HG02981 (cell line): ENCODE measurements at regions not wholly inside any gene's neighbourhood (a gene's known extent, or its start where the extent isn't known, plus 50 kb on each side); places are given as distances from the start of the nearest gene placed in this dataset.

Source experiments
- ATAC-seq: cut with Tn5 transposase; IDR thresholded peaks from one replicate; pipeline ENCODE4 v1.9.1; 2021; ENCODE audit warnings: mild to moderate bottlenecking, moderate library complexity; ENCODE audit not compliant: unreplicated experiment

GRCh38 chr10:8588135-8588534 is 533.6 kb downstream of the GATA3 start:
- no peak for ATAC-seq

DNA sequence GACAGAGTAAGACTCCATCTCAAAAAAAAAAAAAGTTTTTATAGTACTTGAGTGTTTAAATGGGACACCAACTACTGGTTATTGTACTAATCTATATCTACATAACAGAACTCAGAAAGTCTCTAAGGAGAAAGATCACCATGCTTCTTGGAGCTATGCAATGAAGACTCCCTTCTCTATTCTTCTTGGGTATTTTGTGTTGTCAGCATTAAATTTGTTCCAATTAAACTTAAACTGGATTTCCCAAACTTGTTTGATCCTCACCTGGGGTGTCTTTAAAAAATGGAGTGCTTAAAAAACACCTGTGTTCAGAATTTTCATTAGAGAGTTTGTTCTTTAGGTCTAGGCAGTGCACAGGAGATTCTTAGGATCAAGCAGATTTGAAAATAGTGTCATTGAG is 536.0 kb downstream of the GATA3 start:
- no peak for ATAC-seq

GRCh38 chr10:8591640-8592039 is 537.2 kb downstream of the GATA3 start:
- ATAC-seq = no peak

GRCh38 chr10:8594176-8594575 is 539.7 kb downstream of the GATA3 start:
- ATAC-seq = no peak

DNA sequence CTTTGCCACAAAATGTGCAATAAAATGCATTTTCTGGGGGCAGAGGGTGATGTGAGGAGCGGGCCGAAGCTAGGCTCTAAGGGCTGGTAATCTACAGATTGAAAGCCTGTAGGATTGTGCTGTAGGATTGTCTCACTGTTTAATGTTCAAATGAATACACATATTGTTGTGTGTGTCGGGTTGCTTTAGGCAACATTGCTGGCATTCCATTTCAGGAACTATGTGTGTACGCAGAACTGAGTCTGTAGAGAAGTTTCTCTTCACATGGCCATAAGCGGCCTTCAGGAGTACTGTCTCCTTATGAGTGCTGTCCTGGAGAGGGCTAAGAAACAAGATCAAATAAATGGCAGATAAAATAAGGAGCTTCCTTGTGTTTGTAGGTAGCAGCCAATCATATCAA is 540.2 kb downstream of the GATA3 start:
- no peak for ATAC-seq

- no peak for ATAC-seq
Measured at GRCh38 chr10:8595140-8595539, 540.7 kb downstream of the GATA3 start.

DNA sequence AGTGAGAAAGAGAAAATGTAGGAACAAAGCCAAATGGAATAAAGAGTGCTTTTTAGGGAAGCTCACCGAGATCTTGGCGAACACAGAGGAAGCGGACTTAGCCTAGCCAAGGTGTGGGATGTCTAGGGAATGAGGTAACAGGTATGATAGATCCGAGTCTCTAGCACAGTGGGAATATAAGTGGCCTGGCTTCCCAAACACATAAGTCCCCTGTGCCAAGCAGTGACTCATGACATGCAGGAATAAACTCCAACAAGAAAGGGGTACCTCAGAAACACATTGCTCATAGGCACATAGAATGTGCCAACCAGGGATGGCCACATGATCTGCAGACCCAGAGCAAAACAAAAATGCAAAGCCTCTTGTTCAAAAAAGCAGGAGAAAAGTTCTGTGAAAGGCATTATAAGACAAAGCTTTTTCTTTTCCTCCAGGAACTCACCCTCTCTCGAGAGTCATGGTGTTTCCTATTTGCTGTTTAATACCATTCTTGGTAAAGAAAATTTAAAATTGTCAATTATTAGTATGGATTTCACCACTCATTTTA is 542.5 kb downstream of the GATA3 start:
- no peak for ATAC-seq

DNA sequence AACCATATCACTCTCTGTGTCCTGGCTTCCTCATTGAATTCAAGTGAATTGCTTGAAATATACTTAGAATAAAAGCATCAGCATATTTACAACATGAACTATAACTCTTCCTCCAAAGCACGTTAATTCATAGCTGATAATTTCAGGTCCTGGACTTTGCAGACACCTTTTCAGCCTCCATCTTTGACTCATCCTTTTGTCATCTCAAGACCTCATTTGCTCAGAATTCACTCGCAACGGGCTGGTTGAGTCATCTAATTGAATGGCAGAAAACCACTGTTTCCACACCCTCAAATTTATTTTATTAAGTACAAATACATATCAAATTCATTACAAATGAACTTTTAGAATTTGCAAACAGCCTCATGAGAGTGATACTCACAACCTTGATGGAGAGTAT is 545.7 kb downstream of the GATA3 start:
- no peak for ATAC-seq

- ATAC-seq = no peak
Measured at GRCh38 chr10:8602821-8603220, 548.3 kb downstream of the GATA3 start.

- ATAC-seq = no peak
Measured at GRCh38 chr10:8614054-8614565, 559.6 kb downstream of the GATA3 start.

DNA sequence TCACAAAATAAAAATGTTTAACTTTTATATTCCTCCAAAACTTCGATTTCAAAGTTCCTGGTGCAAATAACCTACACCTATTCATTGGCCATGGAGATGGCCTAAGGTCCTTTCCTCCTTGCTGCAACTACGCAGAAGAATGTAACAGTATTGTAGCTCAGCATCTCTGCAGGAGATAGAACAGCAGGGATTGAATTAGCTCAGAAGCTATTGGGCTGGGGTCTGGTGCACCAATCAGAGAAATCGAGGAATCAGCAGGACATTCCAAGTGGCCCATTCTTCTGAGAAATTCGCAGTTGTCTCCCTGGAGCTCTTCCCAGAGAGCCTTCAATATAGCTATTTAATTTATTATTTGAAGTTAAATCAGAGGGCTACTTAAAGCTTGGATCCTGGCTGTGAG is 560.6 kb downstream of the GATA3 start:
- no peak for ATAC-seq

DNA sequence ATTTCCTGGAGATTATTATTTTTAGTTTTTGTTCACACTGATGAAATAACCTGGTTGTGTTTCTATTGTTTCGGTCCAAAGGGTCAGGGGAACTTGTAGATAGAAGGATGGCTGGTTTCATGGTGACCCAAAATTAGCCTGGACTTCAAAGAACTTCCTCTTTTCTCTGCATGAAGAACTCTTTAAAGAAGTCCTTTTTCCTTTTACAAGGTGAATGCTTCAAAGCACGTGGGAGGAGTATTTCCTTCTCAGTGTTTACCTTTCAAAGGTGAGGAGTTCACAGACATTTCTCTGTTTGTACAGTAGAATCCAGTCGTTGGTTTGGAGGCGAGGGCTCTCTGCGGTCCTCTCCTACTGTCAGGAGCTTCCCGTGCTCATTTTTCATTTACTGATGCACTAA is 561.7 kb downstream of the GATA3 start:
- ATAC-seq = peak; percentile 51

DNA sequence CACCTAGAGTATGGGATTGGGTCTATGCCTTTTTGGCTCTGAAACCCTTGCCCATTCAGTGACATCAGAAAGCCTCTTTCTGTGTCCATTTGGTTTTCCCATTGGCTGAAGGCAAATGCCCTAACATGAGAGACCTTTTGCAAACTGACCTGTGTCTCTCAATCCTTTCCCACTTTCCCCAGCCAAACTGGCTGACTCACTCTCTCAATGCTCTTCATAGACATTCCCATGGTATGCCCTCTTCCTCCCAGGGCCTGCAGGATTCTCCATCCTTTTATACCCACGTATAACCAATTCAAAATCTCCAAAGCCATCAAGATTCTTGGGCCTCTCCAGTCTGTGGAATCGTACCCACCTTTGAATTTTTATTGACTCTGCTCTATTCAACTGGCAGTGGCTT is 563.3 kb downstream of the GATA3 start:
- ATAC-seq = no peak

GRCh38 chr10:8618834-8619233 is 564.3 kb downstream of the GATA3 start:
- no peak for ATAC-seq

GRCh38 chr10:8628351-8628750 is 573.9 kb downstream of the GATA3 start:
- ATAC-seq = no peak

DNA sequence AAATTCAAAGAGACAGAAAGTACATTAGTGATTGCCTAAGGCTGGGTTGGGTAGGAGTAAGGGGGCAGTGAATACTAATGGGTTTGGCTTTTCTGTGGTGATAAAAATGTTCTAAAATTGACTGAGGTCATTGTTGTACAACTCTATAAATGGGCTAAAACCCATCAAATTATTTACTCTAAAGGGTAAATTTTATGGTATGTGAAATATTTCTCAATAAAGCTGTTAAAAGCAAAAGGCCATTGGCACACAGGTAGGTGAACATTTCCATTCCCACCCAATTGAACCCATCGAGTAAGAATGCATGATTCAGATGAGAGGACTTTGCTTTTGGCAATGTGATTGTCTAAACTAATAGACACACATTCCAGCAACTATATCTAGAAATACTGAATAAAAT is 579.4 kb downstream of the GATA3 start:
- no peak for ATAC-seq

DNA sequence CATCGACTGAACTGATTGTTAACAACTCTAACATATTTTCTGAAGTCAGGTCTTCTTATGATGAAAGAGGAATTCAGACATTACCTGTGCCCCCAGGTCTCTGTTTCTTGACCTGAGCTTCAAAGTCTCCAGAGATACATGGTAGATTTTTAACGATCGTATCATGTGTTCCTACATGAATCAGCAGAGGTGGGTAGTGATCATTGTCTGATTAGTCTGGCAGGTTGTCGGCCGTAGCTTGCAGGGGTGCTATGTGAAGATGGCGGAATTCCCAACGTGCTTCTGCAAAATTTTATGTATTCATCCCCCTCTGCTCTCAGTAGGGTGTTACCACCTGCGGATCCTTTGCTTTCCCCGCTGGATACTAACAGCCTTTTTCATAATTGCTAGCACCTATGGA is 581.9 kb downstream of the GATA3 start:
- no peak for ATAC-seq

DNA sequence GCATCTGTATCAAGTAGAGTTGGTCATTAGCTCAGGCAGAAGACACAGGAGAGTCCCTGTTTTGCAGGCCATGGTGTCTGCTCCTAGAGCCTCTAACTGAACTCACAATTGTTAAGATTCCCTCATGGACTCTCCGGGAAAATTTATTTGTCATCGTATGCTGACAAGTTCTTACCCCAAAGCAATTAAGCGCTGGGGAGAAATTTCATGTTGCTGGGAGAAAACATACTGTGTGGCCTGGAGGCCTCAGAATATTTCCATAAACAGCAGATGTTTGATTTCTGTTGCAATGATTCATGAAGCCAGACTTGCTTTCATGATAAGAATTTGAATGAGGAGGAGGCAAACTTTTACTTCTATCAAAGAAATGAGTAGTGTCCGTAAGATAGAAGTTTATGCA is 583.2 kb downstream of the GATA3 start:
- no peak for ATAC-seq

- no peak for ATAC-seq
Measured at GRCh38 chr10:8638088-8638672, 583.7 kb downstream of the GATA3 start.

- no peak for ATAC-seq
Measured at GRCh38 chr10:8639486-8640185, 585.1 kb downstream of the GATA3 start.

GRCh38 chr10:8640301-8640700 is 585.8 kb downstream of the GATA3 start:
- ATAC-seq = no peak

GRCh38 chr10:8640878-8641277 is 586.4 kb downstream of the GATA3 start:
- no peak for ATAC-seq
